CD4-positive, alpha-beta T cell treated with Interleukin-4 for 1 hour (primary cell): ENCODE measurements at regions not wholly inside any gene's neighbourhood (a gene's known extent, or its start where the extent isn't known, plus 50 kb on each side); places are given as distances from the start of the nearest gene placed in this dataset.
A peak's percentile ranks its signal among the peaks of the same experiment; 100 is the strongest.

ENCODE experiments used
- DNase-seq, 2 donors: peaks; one replicate each; pipeline ENCODE4 v3.0.0-alpha.2; 2020 to 2022

DNA sequence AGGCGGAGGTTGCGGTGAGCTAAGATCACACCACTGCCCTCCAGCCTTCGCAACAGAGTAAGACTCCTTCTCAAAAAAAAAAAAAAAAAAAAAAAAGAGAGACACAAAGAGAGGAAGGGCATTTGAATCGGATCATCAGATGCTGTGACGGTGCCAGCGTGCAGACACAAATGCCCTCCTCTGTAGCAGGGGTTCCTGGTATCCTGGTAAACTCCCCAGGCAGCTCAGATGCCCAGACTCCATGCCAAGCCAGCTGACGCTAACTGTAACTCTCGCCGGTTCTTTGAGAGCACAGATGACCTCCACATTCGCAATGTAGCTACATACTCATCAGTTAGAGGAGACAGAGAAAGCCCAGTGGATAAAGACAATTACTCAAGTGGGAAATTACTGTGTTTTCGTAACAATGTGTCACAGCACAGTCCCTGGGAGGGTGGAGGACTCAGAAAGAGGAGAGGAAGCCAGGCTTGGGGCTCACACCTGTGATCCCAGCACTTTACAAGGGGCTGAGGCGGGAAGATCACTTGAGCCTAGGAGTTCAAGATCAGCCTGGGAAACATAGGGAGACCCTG, 153.1 kb downstream of the BRD1 start:
- no peak for DNase-seq

GRCh38 chr22:49673048-49673447, 154.6 kb downstream of the BRD1 start:
- no peak for DNase-seq

DNA sequence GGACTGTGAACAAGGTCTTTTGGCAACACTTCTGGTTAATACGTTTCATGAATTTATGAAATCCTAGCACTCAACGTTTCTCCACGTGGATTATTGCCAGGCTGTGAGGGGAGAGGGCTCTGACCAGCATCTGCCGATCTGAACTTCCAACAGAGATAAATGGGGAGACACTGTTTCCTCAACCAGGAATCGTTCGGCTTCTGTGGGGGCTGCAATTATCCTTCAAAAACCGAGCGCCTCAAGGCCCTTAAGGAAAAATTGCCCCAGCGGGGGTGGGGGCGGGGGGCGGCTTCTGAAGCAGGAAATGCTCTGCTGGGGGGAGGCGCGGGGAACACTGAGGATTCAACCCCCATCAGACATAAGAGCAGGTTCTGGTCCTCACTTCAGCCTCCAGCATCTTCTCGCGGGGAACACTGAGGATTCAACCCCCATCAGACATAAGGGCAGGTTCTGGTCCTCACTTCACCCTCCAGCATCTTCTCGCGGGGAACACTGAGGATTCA, 155.6 kb downstream of the BRD1 start:
- no peak for DNase-seq

DNA sequence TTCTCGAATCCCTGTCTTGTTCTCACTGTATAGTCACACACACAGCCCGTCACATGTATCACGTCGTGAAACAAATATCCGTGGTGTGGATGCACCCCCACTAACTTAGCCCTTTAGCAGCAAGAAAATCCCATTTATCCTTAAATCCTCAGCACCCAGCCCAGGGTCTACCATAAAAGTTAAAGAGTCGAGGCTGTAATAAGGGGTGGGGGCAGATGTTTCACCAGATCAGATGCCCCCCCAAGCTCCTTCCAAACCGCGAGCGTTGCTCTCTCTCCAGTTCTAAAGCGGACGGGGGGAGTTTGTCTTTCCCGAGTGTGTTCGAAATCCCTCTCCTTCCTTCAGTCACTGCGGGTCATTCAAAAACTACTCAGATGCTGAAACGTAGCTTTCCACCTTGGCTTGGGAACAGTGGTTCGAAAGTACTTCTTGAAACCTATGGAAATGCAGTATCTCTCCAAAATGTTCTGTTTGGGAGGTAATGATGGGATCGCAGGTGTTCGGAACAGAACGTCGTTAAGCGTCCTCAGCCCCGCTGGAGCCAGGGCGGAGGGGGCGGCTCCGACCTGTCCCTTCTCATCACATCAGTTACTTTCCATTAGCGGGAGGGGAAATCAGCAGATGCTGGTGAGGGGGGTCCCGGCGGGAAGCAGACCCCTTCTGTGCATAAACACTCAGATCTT, 156.2 kb downstream of the BRD1 start:
- no peak for DNase-seq

- DNase-seq, result peak; percentile 8 to 11
Observed at GRCh38 chr22:49670456-49671330, 157.0 kb downstream of the BRD1 start.

GRCh38 chr22:49669969-49670455, 157.7 kb downstream of the BRD1 start:
- peak in 1 of 2 donors; percentile 61 for DNase-seq

- DNase-seq, result peak; percentile 4 to 11
Observed at GRCh38 chr22:49669427-49669968, 158.2 kb downstream of the BRD1 start.

DNA sequence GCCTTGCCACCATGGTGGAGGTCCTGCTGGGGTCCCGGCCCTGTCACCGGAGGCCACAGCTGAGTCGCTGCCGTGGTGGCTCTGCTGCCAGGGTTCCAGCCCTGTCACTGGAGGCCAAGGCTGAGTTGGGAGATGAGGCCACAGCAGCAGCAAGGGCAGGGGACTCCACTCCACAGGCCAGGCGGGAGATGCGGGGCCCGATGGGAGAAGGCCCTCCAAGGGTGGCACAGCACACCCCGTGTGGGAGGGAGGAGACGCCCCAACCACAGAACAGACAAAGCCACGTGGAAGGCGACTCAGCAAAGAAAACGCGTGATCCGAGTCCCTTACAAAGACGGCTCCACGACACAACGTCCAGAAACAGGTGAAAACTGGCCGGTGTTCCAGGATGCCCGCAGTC, 159.3 kb downstream of the BRD1 start:
- DNase-seq, result peak in 1 of 2 donors; percentile 7

- DNase-seq, result peak; percentile 24 to 30
Observed at GRCh38 chr22:49667236-49667635, 160.4 kb downstream of the BRD1 start.

DNA sequence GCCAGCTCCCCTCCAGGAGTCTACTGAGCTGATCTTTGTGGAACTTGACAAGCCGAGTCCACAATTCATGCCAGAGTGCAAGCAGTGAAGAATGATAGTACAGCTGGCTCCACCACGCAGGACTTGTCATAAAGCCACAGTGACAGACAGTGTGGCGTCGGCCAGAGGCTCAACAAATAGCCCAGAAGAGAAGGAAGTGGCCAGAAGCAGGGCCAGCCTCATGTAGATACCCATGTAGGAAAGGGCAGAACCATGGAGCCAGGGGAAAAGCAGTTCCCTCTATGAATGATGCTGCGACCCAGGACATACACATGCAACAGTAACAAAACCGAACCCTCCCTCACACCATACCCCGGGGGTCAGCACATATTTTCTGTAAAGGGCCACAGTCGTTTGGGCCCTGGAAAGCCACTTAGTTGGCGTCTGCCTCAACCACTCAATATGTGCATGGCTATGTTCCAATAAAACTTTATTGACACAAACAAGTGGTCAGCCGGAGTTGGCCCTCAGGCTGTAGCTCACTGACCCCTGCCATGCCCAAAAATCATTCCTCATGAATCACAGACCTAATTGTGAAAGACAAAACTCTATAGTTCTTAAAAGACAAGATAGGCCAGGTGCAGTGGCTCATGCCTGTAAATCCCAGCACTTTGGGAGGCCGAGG, 161.4 kb downstream of the BRD1 start:
- DNase-seq, result peak in 1 of 2 donors; percentile 7

GRCh38 chr22:49664891-49665290, 162.8 kb downstream of the BRD1 start:
- peak in 1 of 2 donors; percentile 4 for DNase-seq

- no peak for DNase-seq
Observed at GRCh38 chr22:49664371-49664881, 163.2 kb downstream of the BRD1 start.

GRCh38 chr22:49663823-49664222, 163.8 kb downstream of the BRD1 start:
- DNase-seq, result peak in 1 of 2 donors; percentile 6

DNA sequence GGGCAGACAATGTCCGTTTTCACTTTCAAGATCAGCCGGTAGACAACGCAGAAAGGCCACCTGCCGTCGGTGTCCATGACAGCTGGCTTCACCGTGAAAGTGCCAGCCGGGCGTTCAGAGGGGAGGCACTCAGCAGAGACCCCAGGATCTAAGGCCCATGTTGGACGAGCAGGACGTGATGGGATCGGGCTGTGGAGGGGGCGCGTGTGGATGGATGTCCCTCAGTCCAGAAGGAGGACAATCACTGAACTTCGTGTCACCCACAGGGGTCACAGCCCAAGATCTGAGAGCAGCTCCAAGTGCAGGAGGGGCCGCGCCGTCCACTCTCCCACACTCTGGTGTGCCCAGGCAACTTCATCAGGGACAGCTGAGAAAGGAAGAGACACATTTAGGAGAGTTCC, 164.4 kb downstream of the BRD1 start:
- peak in 1 of 2 donors; percentile 8 for DNase-seq

DNA sequence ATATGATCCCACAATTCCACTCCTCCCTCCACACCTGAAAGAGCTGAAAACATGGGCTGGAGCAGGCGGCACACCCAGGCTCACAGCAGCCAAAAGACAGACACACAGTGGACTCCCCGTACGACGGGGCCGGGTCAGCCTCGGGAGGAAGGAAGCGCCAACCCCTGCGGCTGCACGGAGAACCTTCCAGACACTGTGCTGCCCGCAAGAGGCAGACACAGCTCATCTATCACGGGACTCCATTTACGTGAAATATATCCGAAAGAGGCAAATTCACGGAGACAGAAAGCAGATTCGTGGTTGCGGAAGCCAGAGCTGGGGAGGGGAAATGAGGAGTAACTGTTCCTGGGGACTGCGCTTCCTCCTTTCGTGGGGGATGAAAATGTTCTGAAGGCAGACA, 165.0 kb downstream of the BRD1 start:
- DNase-seq, result peak in 1 of 2 donors; percentile 4

DNA sequence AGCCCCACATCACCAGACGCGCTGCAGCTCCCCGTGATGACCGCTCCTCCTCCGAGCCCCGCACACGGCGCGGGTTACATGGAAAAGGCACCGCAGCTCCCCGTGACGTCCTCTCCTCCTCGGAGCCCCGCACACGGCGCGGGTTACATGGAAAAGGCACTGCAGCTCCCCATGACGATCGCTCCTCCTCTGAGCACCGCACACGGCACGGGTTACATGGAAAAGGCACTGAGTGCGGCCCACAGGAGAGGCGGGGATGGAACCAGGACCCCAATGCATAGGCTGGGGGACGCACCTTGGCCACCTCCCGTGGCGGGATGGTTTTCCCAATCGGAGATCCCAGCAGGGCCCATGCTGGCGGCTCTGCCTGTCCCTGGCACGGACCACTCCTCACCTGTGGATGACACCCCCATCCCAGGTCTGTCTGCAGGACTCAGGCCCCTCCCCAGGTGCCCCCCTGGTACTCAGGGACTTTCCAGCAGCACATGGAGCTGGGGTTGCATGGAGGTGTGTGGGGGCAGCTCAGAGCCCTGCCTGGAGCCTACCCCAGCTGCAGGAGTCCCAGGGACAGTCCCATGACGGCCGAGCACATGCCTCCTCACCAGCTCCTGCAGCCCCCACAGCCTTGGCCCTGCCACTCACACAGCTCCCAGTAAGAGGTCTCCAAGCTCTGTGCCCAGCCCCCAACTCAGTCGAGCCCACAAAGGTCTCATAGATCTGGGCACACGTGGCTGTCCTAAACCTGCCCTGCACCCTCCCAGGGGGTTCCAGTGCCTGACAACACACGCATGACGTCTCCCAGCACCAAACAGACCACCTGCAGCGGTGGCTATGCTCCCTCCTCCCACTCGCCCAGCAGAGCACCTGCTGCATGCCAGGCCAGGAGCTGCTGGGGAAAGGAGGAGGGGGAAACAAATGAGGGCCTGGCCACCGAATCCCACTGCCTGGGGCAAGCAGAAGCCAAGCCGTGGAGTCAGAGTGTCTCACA, 166.6 kb downstream of the BRD1 start:
- DNase-seq, result no peak

DNA sequence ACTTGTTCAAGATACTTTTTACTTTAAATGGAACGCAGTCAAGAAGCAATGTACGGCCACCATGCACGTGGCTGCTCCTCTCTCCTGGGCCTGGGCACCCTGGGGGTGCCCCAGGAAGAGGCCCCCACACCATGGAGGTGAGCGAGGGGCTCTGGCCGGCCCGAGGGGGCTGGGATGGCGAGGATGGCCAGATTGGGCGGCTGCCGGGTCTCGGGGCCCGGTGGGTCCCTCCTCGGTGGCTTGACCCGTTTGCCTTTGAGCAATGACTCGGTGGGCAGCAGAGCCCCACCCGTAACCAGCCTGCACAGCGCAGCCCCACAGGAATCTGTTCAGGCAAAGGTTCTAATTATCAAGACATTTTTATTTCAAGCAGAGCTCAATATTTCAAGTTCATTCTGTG, 167.4 kb downstream of the BRD1 start:
- no peak for DNase-seq

- DNase-seq, result no peak
Observed at GRCh38 chr22:49659924-49660315, 167.8 kb downstream of the BRD1 start.

DNA sequence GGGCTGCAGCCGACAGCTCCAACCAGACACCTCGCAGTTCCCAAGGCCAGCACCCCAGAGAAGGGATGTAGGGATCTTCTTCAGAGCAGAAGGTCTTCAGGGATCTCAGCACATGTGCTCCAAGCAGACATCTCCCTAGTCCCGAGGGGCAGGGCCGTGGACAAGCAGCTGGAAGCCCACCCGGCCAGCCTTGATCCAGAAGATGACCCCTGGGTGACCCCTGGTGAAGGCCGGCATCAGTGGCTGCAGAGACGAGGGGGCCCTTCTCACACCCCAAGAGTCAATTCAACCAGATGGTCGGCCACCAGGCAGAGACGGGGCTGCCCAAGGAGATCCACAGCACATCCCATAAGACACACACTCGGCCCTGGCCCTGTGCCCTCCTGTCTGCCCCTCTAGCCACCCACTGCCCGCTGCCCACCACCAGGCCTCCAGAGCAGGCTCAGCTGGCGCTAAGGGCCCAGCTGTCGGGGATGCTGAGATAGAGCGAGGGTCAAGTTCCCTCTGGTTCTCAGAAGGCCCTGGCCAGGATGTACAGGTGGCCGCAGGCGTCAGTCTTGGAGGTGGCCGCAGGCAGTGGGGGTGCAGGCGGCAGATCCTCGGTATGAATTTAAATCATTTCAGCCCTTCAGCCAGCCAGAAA, 168.3 kb downstream of the BRD1 start:
- no peak for DNase-seq

GRCh38 chr22:49658902-49659280, 168.8 kb downstream of the BRD1 start:
- DNase-seq, result no peak
